Anterior cingulate cortex (tissue), 58 donors: ENCODE measurements at regions not wholly inside any gene's neighbourhood (a gene's known extent, or its start where the extent isn't known, plus 50 kb on each side); places are given as distances from the start of the nearest gene placed in this dataset.

Source experiments
- DNase-seq, 58 donors: peaks; one replicate each; lab custom pipeline; 2025; lab: John Stamatoyannopoulos, UW

DNA sequence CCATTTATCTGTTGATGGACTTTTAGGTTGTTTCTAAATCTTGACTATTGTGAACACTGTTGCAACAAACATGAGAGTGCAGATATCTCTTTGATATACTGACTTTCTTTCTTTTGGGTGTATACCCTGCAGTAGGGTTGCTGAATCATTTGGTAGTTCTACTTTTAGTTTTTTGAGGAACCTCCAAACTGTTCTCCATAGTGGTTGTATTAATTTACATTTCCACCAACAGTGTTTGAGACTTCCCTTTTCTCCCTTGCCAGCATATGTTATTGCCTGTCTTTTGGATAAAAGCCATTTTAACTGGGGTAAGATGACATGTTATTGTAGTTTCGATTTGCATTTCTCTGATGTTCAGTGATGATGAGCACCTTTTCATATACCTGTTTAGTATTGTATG lies 330.0 kb downstream of the DDX10 start:
- DNase-seq = peak in 1 of 58 donors; percentile 0

DNA sequence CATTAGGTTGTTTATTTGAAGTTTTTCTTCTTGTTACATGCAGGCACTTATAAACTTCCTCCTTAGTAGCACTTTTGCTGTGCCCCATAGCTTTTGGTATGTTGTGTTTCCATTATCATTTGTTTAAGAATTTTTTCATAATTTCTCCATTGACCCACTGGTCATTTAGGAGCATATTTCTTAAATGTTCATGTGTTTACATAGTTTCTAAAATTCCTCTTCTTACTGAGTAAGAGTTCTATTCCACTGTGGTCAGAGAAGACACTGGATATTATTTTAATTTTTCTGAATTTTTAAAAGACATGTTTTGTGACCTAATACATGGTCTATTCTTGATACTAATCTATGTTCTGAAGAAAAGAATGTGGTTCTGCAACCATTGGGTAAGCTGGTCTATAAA lies 333.0 kb downstream of the DDX10 start:
- DNase-seq = no peak

DNA sequence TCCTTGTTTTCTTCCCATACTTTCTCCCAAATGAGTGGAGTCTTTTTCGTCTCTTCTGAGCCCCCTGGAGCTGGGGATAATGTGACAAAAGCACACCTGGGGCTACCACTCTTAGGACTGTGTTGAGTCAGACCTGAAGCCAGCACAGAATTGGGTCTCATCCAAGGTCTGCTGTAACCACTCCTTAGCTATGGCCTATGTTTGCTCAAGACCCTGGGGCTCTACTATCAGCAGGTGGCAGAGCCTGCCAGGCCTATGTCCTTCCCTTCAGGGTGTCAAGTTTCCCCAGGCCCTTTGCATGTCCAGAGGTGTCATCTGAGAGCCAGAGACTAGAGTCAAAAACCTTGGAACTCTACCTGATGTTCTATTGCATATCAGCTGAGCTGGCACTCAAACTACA lies 335.7 kb downstream of the DDX10 start:
- DNase-seq = no peak

DNA sequence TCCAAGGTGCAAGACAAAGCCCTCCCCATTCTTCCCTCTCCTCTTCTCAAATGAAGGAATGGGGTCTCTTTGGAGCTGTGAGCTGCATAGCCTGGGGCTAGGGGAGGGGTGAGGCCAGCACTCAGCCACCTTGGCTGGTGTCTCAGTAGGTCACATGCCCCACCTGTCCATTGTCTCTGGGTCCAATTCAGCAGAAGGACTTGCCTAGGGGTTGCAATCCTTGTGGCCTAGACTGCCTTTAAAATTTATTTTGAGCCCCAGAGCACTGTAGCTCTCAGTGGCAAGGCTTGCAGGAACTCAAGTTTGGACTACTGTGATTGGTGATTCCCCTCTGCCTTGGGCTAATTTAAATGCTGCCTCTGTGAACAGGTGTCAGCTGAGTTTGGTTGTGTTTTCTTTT lies 336.7 kb downstream of the DDX10 start:
- no peak for DNase-seq

DNA sequence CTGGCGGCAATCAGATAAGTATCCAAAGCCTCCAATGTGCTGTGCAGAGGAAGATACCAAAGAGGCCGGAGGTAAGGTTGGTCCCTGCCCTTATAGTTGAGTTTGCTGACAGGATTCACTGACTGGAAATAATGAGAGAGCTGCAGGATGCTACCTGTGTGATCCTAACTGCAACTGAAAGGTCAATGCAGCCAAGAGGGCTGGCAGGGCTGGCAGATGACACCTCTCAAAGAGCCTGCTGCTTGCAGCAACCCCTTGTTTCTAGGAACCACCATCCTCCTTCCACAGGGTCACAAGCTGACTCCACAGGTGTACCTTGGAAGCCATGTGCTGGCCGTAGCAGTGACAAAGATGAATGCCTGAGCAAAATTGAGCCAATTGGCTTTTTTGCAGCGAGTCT lies 348.1 kb downstream of the DDX10 start:
- no peak for DNase-seq

DNA sequence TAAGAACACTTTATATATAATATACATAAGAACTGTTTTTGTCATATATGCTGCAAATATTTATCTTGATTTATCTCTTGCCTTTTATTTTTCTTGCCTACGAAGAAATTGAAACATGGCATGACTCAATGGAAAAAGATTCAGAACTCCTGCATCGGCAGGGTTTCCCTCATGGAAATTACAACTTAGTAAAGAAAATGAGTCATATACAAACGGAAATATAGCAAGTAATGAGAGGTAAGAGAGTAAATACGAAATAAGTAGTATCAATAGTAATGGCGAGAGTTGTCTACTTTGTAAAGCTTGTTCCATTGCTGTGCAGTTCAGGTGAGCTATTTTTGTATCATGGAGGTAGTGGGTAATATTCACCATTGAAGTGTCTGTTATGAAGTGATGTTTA lies 350.4 kb downstream of the DDX10 start:
- DNase-seq = no peak

DNA sequence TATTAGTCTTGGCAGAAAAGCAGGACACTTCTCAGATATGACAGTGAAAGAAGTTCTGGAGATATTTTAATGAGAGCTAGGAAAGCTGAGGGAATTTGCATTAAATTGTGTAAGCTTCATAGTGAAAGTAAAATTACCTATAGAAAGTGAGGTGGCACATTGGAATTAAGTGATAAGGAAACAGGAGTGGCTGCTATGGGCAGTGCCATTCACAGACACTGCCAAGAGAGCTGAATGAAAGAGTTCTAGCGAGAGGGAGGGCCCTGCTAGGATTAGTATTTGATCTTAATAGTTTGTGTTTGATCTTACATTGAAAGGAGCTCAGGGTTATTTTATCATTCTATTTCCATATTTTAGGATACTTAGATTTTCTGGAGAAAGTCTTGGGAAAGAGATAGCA lies 351.9 kb downstream of the DDX10 start:
- DNase-seq = no peak

DNA sequence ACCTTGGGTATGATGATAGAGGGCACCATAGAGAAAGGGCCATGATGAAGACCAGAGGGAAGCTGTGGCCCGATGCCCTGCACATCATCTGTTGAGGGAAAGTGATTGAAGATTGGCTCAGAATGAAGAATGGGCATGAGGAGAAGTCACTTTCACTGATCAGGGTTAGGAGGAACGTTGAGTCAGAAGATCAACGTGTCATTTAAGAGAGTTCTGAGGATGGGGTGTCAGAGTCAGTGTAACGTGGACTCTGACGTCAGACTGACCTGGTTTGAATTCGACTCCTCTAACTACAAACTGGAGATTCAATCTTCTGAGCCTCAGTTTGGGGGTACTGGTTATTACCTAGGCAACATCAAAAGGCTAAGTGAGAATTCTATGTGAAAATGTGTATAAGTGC lies 352.6 kb downstream of the DDX10 start:
- DNase-seq = no peak

DNA sequence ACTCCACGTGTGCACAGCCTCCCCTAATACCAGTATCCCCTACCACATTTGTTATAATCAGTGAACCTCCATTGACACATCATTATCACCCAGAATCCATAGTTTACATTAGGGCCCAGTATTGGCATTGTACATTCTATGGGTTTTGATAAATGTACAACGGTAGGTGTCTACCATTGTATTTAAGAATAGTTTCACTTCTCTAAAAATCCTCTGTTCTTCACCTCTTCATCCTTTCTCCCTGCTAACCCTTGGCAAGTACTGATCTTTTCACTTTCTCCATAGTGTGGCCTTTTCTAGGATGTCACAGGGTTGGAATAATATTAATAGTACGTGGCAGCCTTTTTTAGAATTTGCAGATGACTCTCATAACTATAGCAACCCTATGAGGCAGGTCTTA lies 353.8 kb downstream of the DDX10 start:
- DNase-seq = no peak

DNA sequence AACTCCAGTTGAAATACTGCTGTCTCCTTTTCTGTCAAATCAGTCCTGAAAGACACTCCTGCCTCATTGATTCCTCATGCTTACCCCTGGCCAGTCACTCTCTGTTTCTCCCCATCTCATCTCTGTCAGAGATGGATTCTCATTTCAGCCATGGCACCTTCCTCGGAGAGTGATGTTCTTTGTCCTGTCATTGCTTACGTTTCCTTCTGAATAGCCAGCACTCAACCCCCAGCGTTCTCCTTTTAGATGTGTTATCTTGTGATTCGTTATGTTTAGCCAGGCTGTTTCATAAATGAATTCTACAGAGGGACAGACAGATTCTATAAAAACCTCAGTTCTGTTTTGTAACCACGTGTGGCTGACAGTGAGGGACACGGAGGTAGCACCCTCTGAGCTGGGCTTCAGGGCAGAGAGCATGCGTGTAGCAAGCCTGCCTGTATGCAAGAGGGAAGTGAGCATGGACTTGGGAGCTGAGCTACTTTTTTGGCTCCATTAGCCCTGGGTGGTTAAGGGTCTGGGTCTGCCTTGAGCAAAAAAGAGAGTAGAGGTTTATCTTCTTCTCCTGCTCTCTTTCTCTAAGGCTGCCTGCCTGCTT lies 354.6 kb downstream of the DDX10 start:
- peak in 12 of 58 donors; percentile 2 to 70 (median 16) for DNase-seq

DNA sequence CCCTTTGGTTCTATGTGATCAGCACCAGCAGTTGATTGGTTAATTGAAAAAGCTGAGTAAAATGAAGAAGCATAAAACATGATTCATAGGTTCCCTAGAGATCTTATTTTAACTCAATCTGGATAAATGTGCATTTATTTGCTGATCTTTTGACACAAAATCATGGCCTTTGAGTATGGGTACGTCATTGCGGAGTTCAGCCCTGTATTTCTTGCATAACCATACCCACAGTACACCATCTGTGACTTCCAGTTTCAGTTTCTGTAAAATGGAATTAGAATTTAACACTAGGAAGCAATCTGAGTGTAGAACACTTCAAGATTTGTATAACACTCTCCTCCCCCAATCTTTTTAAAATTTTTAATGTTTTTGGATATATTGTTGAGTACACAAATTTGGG lies 358.2 kb downstream of the DDX10 start:
- no peak for DNase-seq

DNA sequence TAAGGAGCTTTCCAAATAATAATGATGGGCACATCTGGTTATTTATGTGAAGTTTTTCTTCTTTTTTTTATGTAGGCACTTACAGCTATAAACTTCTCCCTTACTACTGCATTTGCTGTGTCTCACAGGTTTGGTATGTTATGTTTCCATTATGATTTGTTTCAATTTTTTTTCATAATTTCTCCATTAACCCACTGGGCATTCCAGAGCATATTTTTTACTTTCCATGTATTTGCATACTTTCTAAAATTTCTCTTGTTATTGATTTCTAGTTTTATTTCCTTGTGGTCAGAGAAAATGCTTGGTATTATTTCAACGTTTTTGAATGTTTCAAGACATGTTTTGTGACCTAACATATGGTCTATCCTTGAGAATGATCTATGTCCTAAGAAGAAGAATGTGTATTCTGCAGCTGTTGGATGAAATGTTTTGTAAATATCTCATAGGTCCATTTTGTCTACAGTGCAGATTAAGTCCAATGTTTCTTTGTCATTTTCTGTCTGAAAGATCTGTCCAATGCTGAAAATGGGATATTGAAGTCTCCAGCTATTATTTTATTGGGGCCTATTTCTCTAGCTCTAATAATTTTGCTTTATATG lies 362.1 kb downstream of the DDX10 start:
- no peak for DNase-seq

DNA sequence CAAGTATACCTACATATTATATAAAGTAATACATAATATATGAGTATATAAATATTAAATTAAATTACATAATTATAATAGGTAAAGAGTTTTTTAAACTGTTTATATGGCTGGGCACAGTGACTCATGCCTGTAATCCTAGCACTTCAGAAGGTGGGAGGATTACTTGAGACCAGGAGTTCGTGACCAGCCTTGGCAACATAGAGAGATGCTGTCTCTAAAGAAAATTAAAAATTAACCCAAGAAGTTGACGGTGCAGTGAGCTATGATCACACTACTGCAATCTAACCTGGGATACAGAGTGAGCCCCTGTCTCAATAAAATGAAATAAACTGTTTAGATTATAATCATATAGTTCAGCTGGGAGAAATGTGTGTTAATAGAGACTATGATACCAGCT lies 363.0 kb downstream of the DDX10 start:
- no peak for DNase-seq

DNA sequence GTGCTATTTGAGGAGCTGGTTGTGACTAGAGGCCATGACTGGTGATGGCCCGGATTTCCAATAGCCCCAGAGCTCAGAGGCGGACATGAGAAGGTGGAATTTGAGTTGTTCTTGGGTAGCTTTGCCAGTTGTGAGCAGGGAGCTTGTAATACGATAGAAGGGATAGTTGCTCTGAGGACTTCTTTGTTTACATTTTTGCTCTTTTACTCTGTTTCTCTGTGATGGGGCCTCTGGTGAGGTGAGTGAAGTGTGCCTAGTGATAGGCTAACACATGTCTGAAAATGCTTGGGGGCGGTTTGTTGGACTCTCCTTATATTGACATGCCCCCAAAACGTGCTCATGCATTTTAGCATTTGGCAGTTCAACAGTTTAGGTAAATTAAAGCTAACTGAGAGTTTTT lies 365.1 kb downstream of the DDX10 start:
- no peak for DNase-seq

DNA sequence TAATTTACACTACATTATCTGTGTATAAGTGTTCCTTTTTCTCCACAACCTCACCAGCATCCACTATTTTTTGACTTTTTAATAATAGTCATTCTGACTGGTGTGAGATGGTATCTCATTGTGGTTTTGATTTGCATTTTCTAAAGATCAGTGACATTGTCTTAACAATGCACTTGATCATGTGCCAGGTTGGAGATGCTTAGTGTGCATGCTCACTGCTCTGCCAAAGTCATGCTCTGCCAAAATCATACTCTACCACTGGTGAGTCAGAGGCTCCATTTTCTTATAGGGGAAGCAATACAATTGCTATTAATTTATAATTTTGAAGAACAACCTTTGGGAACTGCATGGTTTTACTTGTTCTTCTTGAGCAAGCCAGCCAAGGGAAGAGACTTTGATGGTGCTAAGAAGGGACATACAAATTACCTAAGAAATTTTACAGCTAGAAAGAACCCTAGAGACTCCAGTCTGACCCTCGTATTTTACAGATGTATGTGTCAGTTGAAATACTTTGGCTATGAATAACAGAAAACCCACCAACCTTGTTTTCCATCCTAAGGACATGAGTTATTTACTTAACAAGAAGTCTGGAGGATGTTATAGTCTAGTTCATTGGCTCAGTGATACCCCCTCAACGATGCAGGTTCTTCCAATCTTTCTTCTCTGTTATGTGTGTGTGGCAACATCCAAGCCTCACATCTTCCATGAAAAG lies 368.9 kb downstream of the DDX10 start:
- no peak for DNase-seq

DNA sequence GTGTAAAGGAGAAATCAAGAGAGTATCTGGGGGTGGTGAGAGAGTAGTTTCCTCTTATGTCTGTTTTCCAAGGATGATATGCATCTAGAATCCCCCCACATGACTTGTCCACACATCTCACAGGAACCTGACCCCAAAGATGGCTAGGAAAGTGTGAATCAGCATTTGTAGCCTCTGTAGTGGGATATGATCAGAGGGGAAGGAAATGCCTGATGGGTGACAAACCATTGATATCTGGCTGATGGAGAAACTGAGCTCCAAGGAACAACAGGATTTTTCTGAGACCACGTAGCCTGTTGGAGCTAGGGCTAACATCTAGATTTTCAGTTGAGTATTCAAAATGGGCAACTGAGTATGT lies 369.4 kb downstream of the DDX10 start:
- DNase-seq = no peak

DNA sequence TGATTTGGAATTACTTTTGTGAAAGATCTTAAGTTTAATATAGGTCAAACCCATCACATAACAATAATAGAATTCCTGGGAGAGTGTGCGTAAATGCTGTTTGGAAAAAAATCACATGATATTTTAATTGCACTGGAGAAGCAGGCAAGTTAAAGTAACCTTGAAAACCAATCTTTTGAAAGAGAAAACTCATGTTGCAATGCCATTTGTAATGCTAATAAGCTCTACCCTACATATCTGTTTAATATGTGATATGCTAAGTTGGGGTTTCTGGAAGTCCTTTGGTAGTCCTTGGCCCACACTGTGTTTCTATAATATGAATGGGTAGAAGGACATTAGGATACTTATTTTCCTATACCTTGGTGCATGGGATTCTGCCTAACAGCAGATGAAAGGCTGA lies 370.4 kb downstream of the DDX10 start:
- DNase-seq = no peak

DNA sequence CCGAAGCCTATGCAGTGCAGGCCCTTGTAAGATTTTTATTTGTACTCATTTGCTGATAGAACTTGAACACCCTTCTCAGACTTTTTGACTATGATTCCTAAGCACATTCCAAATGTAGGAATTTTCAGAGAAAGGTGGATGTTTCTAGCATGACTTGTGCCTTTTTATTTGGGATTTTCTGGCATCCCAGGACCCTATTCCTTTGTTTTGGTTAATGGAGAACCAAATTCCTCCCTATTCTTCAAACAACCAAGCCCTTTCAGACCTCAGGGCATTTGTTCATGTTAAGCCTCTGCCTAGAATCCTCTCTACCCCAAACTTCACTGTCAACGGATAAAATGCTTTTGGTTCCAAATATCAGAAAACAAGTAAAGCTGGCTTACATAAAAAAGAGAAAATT lies 371.1 kb downstream of the DDX10 start:
- no peak for DNase-seq

DNA sequence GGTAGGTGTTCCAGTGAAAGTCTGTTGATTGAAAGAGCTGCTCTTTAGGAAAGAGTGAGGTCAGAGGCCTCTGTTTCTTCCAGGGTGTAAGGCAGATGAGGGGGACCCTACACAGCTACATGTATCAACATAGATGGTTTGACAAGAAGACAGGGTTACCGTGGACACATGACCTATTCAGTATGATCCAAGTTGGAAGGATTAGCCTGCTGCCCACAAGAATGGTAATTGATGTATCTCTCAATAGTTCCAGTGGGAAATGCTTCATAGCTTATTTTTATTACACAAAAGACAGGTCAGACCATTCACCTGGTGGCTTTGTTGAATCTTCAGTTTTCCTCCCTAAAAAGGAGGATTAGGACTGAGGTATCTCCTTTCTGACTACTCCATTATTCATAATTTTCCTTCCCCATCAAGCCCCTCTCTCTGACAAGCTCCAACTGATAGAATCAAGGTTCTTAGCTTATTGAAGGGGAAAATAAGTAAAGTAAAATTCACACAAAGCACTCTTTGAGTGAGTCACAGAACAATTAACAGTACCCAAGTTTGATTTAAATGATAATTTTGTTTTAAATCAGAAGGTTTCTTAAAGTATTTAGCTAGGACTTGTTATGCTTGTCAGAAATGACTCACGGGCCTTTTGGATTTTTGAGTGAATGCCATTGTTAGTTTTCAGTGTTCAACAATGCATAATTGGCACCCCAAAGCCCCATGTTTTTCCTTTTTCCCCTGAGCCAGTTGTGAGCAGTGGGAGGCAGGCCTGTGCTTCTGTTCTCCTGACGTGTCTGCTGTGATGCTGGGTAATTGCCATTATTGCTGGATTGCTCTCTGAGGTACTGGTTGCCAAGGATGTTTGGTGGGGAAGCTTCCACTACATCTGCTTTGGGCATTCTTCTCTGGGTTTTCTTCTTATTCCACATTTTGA lies 373.2 kb downstream of the DDX10 start:
- DNase-seq = peak in 23 of 58 donors; percentile 4 to 61 (median 26)

DNA sequence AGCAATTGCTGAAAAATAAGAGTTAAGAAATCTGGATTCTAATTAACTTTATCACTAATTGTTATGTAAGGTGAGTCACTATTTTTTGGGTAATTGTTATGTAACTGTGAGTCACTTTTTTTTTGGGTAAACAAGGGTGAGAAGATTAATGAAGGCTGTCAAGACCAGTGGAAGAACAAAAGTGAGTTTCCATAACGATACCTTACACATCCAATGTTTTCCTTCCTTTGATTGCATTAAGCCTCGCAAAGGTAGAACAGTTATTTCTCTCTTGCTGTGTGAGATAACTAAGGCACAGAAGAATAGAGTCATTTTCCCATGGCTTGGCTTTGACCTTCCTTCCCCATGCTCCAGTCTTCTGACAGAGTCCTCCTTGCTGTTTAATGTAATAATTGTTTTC lies 374.7 kb downstream of the DDX10 start:
- DNase-seq = no peak

DNA sequence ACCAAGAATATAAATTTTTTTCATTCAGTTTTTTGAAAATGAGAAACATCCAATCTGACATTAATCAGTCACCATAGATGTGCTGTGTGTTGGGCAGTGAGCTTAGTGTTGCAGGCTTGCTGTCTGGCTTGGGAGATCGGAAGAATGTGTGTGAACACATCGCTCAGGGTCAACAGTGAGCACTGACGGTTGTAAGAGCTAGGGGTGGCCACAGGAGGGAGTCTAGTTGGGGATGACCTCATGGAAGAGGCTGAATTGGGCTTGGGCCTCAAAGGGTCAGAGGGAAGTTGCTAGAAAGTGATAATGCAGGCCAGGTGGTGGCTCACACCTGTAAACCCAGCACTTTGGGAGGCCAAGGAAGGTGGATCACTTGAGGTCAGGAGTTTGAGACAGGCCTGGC lies 375.4 kb downstream of the DDX10 start:
- no peak for DNase-seq
